GM23248 (cell line): ENCODE measurements at regions not wholly inside any gene's neighbourhood (a gene's known extent, or its start where the extent isn't known, plus 50 kb on each side); places are given as distances from the start of the nearest gene placed in this dataset.

Experiments used
- DNase-seq: peaks from one replicate; pipeline ENCODE4 v3.0.0-alpha.2; 2015
- H2AFZ ChIP-seq: fragments of 200-600 bp; sonication (generic); 2 replicates; pipeline ENCODE4 v1.6.1; 2016; ENCODE audit warnings: antibody characterized with exemption
- H3F3A ChIP-seq: fragments of 200-600 bp; sonication (generic); 2 replicates; pipeline ENCODE4 v1.6.1; 2016; ENCODE audit warnings: mild to moderate bottlenecking, antibody characterized with exemption, mixed run types; ENCODE audit not compliant: insufficient read depth
- H3K27ac ChIP-seq: fragments of 200-600 bp; sonication (generic); 2 replicates; pipeline ENCODE4 v1.5.1; 2016; ENCODE audit warnings: mild to moderate bottlenecking
- H3K27me3 ChIP-seq: fragments of 200-600 bp; sonication (generic); replicated peaks from 2 replicates; pipeline ENCODE4 v1.6.1; 2016; ENCODE audit warnings: mild to moderate bottlenecking; ENCODE audit not compliant: insufficient read depth
- H3K36me3 ChIP-seq: fragments of 200-600 bp; sonication (generic); 2 replicates; pipeline ENCODE4 v1.6.1; 2016; ENCODE audit warnings: low read depth, mild to moderate bottlenecking
- H3K4me1 ChIP-seq: fragments of 200-600 bp; sonication (generic); 2 replicates; pipeline ENCODE4 v1.6.1; 2016; ENCODE audit warnings: mild to moderate bottlenecking; ENCODE audit not compliant: insufficient read depth
- H3K4me2 ChIP-seq: fragments of 200-600 bp; sonication (generic); one replicate; pipeline ENCODE4 v1.6.1; 2016; ENCODE audit warnings: mild to moderate bottlenecking; ENCODE audit not compliant: unreplicated experiment
- H3K4me3 ChIP-seq: fragments of 200-600 bp; sonication (generic); 2 replicates; pipeline ENCODE4 v1.5.1; 2016; ENCODE audit warnings: mild to moderate bottlenecking
- H3K79me2 ChIP-seq: fragments of 200-600 bp; sonication (generic); 2 replicates; pipeline ENCODE4 v1.6.1; 2016; ENCODE audit warnings: mild to moderate bottlenecking; ENCODE audit not compliant: insufficient read depth
- H3K9ac ChIP-seq: fragments of 200-600 bp; sonication (generic); 2 replicates; pipeline ENCODE4 v1.6.1; 2016; ENCODE audit warnings: mild to moderate bottlenecking
- H3K9me2 ChIP-seq: fragments of 200-600 bp; sonication (generic); 2 replicates; pipeline ENCODE4 v1.6.1; 2016; ENCODE audit warnings: mixed run types, mild to moderate bottlenecking, moderate library complexity; ENCODE audit not compliant: insufficient read depth
- H3K9me3 ChIP-seq: fragments of 200-600 bp; sonication (generic); one replicate; pipeline ENCODE4 v1.6.1; 2017; ENCODE audit warnings: low read depth
- H4K20me1 ChIP-seq: fragments of 200-600 bp; sonication (generic); 2 replicates; pipeline ENCODE4 v1.6.0; 2016; ENCODE audit not compliant: insufficient read depth
- EZH2 ChIP-seq: fragments of 200-600 bp; sonication (generic); IDR thresholded peaks from 2 replicates; pipeline ENCODE4 v1.6.1; 2018; ENCODE audit warnings: antibody characterized with exemption, mild to moderate bottlenecking; ENCODE audit not compliant: insufficient read depth, poor library complexity, severe bottlenecking
- EZH2phosphoT487 ChIP-seq: fragments of 200-600 bp; sonication (generic); IDR thresholded peaks from 2 replicates; pipeline ENCODE4 v1.6.1; 2018; ENCODE audit warnings: antibody characterized with exemption, moderate library complexity, mild to moderate bottlenecking, low read depth; ENCODE audit not compliant: insufficient read depth
- WGBS, 2 experiments: methylation state at CpG; one replicate each; pipeline ENCODE4 v1.1.6; 2015 to 2017; ENCODE audit warnings: low lambda C conversion rate in 2 of 2, low coverage in 1 of 2; ENCODE audit errors: missing lambda C conversion rate in 2 of 2; 5-methylcytosine and 5-hydroxymethylcytosine counted together
- in situ Hi-C: fragments of 300-500 bp; cut with MboI; formaldehyde crosslinking; loops from 2 replicates; pipeline ENCODE4 v1.15.0; 2020

GRCh38 chr15:66615846-66616245, 50.0 kb upstream of the LCTL start:
- H4K20me1 ChIP-seq, result no peaks in the 10 kb centered on the region
- H3K9me3 ChIP-seq, result no peaks in the 10 kb centered on the region
- H3K4me3 ChIP-seq, result no peak overlapping the region
- no peak overlapping the region for H3K9ac ChIP-seq
- TF ChIP-seq EZH2phosphoT487 (no peak), EZH2 (no peak)
- WGBS, 2 experiments, result 30 to 31% methylated on average over 1 of the region's 1 CpG
- H3K79me2 ChIP-seq, result no peaks in the 10 kb centered on the region
- H3F3A ChIP-seq, result no peaks in the 10 kb centered on the region
- no peak overlapping the region for H2AFZ ChIP-seq
- no peaks in the 10 kb centered on the region for H3K9me2 ChIP-seq
- H3K27me3 ChIP-seq, result no peaks in the 10 kb centered on the region
- H3K4me1 ChIP-seq, result peaks cover 10% of the 10 kb centered on the region
- DNase-seq, result no peak
- H3K27ac ChIP-seq, result no peak overlapping the region
- no peaks in the 10 kb centered on the region for H3K36me3 ChIP-seq
- in situ Hi-C loops, result loop anchor here (10.0 kb wide), 2 partner anchors 79 to 249 kb away; no protein-coding TSS in a partner anchor
- H3K4me2 ChIP-seq, result no peak overlapping the region

- Histone ChIP-seq H3F3A (no peaks in the 10 kb centered on the region), H3K27me3 (no peaks in the 10 kb centered on the region), H3K4me2 (peak overlapping the region; percentile 53), H3K9me2 (no peaks in the 10 kb centered on the region), H3K27ac (peak overlapping the region; percentile 94), H3K9ac (peak overlapping the region; percentile 79), H3K9me3 (no peaks in the 10 kb centered on the region), H3K4me3 (no peak overlapping the region), H2AFZ (peak overlapping the region; percentile 91), H3K36me3 (no peaks in the 10 kb centered on the region), H3K4me1 (peaks cover 10% of the 10 kb centered on the region), H4K20me1 (no peaks in the 10 kb centered on the region), H3K79me2 (no peaks in the 10 kb centered on the region)
- in situ Hi-C loops, result loop anchor here (10.0 kb wide), 2 partner anchors 77 to 247 kb away; no protein-coding TSS in a partner anchor
- 11 to 13% methylated on average over 14 to 15 of the region's 15 CpGs for WGBS, 2 experiments
- no peak for TF ChIP-seq EZH2phosphoT487
- TF ChIP-seq EZH2, result no peak
- peak; percentile 94 for DNase-seq
Measured at GRCh38 chr15:66617137-66618090, 51.6 kb upstream of the LCTL start.

- TF ChIP-seq EZH2, result no peak
- TF ChIP-seq EZH2phosphoT487, result no peak
- H3K36me3 ChIP-seq, result no peaks in the 10 kb centered on the region
- no peak overlapping the region for H2AFZ ChIP-seq
- H3K27me3 ChIP-seq, result no peaks in the 10 kb centered on the region
- no peak overlapping the region for H3K4me3 ChIP-seq
- no peaks in the 10 kb centered on the region for H4K20me1 ChIP-seq
- no peaks in the 10 kb centered on the region for H3K79me2 ChIP-seq
- whole genome bisulfite sequencing, 2 experiments, result 26 to 27% methylated on average over 17 of the region's 17 CpGs
- peaks cover 17% of the 10 kb centered on the region for H3K4me1 ChIP-seq
- no peaks in the 10 kb centered on the region for H3K9me2 ChIP-seq
- H3K9ac ChIP-seq, result no peak overlapping the region
- no peaks in the 10 kb centered on the region for H3K9me3 ChIP-seq
- H3K4me2 ChIP-seq, result no peak overlapping the region
- H3K27ac ChIP-seq, result no peak overlapping the region
- peak; percentile 92 for DNase-seq
- H3F3A ChIP-seq, result 0 out of 2 replicates have a peak, but pooled peaks cover 7% of the 10 kb centered on the region
- in situ Hi-C loops, result loop anchor here (10.0 kb wide), 2 partner anchors 75 to 245 kb away; no protein-coding TSS in a partner anchor
Measured at GRCh38 chr15:66619152-66619903, 53.5 kb upstream of the LCTL start.

- H3K79me2 ChIP-seq, result no peaks in the 10 kb centered on the region
- in situ Hi-C loops, result no loop called here
- no peaks in the 10 kb centered on the region for H4K20me1 ChIP-seq
- peaks cover 17% of the 10 kb centered on the region for H3K4me1 ChIP-seq
- no peak overlapping the region for H3K4me2 ChIP-seq
- TF ChIP-seq EZH2 (no peak), EZH2phosphoT487 (no peak)
- no peaks in the 10 kb centered on the region for H3K36me3 ChIP-seq
- H3K9me3 ChIP-seq, result no peaks in the 10 kb centered on the region
- H3F3A ChIP-seq, result 0 out of 2 replicates have a peak, but pooled peaks cover 7% of the 10 kb centered on the region
- no peaks in the 10 kb centered on the region for H3K9me2 ChIP-seq
- H3K27ac ChIP-seq, result no peak overlapping the region
- H3K27me3 ChIP-seq, result no peaks in the 10 kb centered on the region
- no peak overlapping the region for H2AFZ ChIP-seq
- WGBS, 2 experiments, result 87% methylated on average over 3 of the region's 3 CpGs
- no peak overlapping the region for H3K9ac ChIP-seq
- no peak overlapping the region for H3K4me3 ChIP-seq
- no peak for DNase-seq
Measured at GRCh38 chr15:66620341-66620740, 54.5 kb upstream of the LCTL start.
